ENCODE measurements at regions not wholly inside any gene's neighbourhood (a gene's known extent, or its start where the extent isn't known, plus 50 kb on each side); places are given as distances from the start of the nearest gene placed in this dataset.
"Not testable (repeated sequence)": the region's sequence is repeated elsewhere in the genome, so short reads cannot be mapped to it uniquely, and the experiment has no call there.

DNA sequence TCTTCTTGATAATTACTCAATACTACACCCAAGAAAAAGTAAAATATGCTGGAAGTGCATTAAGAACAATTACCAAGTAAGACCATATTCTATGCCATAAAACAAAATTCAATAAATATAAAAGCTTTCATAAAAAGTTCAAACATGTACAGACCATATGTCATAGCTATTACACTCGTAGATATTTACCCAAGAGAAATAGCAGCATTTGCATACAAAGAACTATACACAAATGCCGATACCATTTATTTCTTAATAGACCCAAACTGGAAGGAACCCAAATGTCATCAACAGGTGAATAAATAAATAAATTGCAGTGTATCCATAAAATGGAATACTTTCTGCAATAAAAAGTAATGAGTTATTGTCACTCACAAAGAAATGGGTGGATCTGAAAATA is 78.3 kb upstream of the SLC16A7 start:
- DNase-seq (ENCODE audit: low read depth) = no peak

DNA sequence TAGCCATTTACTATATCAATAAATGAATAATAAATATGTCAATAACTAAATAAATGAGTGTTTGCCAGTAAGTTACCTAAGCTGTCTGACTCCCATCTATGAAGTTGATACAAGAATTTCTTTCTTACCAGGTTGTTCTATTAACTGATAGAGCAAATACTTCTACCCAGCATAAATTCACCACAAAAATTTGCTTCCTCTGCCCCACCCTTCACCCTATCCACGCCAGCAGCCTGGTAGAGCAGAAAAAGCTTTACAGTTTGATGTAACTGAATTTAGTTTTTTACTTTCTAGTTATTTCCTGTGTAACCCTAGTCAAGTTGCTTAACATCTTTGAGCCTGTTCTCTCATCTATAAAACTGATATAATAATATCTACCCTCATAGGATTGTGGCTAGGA is 94.9 kb upstream of the SLC16A7 start:
- no peak for DNase-seq (ENCODE audit: low read depth)

DNA sequence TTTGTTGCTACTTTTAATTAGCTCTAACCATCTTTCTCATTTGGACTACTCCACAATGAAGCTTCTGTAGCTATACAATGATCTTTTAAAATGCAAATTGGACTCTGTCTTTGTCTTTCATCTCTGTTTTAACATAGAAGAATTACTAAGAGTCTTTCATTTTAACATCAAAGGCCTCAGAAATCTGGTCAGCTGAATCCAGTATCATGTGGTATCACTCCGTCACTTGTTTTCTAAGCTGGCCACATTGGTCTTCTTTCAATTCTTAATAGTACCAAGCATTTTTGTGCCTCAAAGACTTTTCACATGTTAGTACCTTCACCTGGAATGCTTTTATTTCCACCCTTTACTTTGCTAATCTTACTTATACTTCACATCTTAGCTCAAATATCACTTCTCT is 95.5 kb upstream of the SLC16A7 start:
- no peak for DNase-seq (ENCODE audit: low read depth)

DNA sequence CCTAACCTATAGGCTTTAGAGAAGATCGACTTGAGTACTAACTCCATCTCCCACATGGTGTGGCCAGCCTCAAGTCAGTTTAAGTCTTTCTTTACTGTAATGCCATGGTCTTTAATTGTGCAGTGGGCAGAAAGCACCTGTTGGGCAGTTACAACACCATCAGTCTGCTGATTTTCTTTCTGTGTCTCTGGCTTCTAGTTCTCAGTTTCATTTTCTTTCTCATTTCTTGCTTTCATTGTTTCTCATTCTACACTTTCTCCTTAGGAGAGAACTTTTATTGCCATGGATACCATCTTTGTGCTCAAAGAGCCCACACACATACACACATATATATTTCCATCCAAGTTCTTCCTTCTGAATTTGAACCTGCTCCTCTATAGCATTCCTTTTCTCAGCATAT is 96.1 kb upstream of the SLC16A7 start:
- DNase-seq (ENCODE audit: low read depth) = no peak

DNA sequence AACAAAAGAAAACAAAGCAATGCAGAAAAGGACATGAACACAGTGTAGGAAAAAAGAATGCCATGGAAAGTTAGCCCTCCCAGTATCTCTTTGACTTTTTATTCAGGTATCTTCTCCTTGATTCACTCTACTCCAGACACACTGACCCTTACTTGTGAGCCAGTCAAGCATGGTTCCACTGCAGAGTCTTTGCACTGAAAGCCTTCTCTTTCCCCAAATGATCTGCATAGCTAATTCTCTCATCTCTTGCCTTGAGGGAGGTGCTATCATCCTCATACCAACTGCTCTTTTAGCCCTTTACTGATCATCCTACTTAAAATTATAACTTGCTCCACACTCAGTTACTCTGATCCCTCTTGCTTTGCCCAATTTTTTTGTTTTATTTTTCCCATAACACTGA is 101.2 kb upstream of the SLC16A7 start:
- no peak for DNase-seq (ENCODE audit: low read depth)

DNA sequence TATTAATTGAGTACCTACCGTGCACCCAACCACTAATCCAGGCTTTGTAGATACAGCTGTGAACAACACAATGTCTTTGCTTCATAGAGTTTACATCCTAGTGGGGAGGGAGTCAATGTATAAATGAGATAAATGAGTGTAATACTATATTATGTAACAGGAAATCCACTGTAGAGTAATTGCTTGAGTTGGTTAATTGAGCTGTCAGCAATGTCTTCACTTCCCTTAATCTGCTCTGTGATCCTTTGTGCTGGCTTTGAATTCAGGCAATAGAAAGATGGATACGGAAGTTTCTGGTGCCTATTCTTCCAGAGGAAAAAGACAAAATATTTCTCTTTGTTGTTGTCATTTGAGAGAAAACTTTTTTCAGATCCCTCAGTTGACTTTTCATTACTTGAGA is 104.0 kb upstream of the SLC16A7 start:
- DNase-seq (ENCODE audit: low read depth) = no peak

DNA sequence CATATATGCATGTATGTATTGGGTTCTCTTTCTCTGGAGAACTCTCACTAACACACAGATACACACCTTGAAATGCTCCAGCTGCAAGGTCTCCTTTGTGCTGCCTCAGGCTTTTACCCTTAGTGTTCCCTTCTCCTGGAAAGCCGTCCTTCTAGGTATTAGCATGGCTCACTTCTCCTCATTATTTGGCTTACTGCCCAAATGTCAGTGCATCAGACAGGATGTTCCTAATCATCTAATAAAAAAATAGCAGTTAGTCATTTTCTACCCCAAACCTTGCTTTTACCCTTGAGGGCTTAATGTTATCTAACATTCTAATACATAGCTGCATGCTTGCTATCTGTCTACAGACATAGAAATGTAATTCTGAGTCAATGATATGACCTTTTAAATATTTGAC is 109.0 kb upstream of the SLC16A7 start:
- no peak for DNase-seq (ENCODE audit: low read depth)

DNA sequence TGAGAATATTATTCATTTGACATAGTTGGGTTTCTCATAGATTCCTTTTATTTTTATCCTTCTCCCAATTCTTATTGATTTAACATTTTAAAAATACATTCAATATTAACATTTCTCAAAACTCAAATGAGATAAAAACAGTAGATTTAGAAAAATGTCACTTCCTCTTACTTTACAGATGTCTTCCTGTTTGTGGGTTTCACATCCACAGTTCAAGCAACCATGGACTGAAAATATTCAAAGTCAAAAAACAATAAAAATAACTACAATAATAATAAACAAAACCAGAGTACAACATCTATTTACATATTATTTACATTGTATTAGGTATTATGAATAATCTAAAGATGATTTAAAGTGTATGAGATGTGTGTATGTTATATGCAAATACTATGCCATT is 111.3 kb upstream of the SLC16A7 start:
- no peak for DNase-seq (ENCODE audit: low read depth)

DNA sequence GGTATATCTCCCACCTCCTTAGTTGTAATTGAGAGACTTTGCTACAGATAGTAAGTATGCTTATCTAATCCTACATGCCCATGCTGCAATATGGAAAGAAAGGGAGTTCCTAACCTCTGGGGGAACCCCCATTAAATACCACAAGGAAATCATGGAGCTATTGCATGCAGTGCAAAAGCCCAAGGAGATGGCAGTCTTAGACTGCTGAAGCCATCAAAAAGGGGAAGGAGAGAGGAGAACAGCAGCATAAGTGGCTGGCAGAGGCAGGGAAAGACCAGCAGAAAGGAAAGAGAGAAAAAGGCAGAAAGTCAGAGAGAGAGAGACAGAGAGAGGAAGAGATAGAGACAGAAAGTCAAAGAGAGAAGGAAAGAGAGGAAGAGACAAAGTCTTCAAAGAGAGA is 121.6 kb upstream of the SLC16A7 start:
- DNase-seq (ENCODE audit: low read depth) = not testable (repeated sequence)

DNA sequence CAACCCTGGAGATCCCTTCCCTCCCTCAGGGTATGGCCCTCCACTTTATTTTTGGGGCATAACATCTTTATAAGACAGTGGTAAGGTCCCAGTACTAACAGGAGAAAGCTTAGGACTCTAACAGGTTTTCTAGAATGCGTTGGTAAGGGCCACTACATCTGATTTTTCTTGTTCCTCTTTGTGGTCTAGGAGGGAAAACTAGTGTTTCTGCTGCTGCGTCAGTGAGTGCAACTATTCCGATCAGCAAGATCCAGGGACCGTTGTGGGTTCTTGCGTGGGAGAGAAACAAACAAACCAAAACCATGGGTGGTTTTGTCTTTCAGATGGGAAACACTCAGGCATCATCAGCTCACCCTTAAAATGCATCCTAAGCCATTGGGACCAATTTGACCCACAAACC is 123.6 kb upstream of the SLC16A7 start:
- DNase-seq (ENCODE audit: low read depth) = no peak

DNA sequence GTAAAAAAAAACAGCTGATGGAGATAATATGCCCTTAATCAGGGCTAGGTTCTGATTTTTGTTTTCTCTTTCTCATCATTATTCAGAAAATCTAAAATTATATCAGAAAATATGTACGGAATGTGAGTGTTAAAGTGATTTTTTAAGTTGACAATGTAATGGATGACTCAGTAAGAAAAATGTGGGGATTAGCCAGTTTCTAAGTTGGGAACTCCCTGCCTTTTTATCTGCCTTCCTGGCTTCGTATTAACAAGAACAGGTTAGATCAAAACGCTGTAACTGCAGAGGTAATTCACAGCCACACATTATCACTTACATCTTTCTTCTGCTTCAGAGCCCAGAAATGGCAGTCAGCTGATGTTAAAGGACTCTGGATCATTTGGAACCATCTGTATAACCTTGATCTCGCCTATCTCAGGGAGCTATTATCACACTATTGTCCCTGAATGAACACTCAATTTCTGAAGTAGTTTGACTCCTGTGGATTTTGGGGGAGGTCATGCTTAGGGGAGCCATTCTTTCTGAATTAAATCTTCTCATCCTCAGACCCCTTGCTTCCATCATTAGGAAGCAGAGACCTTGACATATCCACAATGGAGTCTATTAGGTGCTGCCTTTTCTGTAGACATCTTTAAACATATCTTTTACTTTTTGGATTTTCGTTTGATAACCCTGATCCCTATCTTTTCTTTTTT is 135.7 kb upstream of the SLC16A7 start:
- DNase-seq (ENCODE audit: low read depth) = no peak

DNA sequence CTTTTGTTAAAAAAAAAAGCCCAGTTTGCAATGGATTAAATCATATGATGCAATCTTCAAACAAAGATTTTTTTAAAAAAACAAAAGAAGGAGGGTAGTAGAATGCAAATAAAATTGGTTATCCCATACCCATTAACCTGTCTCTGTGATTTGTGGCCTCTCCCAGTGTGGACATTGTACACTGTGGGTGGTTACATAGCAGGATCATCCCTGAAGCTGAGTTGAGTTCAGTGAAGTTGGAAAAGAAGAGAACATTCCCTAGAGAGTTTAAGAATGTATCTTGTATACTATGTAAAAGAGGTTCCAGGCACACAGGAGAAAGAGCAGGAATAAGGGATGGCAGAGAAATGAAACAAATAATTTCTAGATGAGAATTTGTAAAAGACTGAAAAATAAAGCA is 142.4 kb upstream of the SLC16A7 start:
- DNase-seq (ENCODE audit: low read depth) = no peak

DNA sequence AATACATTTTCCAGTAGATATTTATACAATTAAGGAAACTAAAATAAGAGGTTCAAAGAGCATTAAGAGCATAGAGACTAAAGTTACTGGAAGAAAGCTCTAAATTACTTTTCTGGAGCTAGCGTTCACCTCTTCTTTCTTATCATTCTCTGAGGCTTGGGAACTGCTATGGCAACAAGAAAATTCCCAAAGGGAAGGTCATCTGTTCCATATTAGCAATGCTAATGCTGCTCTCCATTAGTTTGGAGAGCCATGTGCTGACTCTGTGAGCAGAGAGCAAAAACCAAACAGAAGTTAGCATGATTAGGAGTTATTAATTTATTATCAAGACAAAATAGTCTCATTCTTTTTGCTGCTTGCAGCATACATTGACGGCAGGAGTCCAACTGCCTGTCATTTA is 143.1 kb upstream of the SLC16A7 start:
- peak; percentile 16 for DNase-seq (ENCODE audit: low read depth)

DNA sequence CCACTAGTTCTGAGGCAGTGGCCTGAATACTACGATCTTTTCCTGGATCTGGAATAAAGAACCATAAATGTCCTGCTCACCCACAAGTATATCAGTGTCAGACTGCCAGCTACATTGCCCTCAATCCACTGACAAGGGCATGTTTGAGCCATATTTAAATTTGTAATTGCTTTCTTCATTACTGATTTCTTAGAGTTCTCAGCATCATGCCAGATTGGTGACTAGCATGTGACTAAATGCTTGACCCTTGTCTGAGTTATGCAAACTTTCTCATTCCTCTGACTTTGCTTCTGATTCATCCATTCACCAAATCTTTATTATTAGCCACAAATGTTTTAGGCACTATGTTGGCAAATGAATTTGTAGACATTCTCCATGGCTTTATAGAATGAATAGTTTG is 143.6 kb upstream of the SLC16A7 start:
- DNase-seq (ENCODE audit: low read depth) = no peak

DNA sequence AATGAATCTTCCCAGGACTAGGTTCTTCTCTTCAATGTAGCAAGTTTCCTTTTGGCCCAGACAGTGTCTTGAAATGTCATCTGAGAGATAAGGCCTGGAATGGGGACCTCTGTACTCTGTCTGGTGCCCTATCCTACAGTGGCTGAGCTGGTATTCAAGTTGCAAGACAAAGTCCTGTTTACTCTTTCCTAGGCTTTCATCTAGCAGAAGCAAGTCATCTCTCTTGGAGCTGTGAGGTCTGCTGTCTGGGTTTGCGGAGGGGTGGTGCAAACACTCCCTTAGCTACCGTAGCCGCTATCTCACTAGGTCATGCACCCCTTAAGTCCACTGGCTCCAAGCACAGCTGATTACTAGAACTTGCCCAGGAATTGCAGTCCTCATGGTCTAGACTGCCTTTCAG is 149.7 kb upstream of the SLC16A7 start:
- no peak for DNase-seq (ENCODE audit: low read depth)

DNA sequence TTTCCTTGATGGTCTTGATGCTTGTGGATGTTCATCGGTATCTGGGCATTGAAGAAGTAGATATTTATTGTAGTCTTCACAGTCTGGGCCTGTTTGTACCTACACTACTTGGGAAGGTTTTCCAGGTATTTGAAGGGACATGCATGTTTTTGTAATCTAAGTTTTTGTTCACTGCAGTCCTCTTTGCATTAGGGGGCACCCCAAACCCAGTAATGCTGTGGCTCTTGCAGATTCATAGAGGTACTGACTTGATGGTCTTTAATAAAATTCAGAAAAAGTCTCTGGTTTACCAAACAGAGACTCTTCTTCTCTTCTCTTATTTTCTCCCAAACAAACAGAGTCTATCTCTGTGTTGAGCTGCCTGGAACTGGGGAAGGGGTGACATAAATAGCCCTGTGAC is 150.9 kb upstream of the SLC16A7 start:
- no peak for DNase-seq (ENCODE audit: low read depth)

DNA sequence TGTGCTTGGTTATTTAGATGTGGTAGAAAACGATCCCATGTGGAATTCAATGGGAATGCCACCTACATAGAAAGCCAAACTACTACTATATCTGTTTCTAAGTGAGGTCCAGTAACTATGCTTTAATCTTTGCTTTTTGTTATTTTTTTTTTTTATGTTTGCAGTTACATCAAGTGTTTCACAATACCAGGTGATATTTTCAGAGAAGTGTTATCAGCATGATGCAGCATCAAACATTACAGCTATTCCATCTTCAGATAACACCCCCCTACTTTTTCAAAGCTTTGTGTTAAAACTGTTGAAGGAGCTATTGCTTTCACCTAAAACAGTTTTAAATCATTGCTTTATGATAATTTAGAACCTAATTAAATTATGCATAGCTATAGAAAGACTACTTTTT is 163.8 kb upstream of the SLC16A7 start:
- no peak for DNase-seq (ENCODE audit: low read depth)

DNA sequence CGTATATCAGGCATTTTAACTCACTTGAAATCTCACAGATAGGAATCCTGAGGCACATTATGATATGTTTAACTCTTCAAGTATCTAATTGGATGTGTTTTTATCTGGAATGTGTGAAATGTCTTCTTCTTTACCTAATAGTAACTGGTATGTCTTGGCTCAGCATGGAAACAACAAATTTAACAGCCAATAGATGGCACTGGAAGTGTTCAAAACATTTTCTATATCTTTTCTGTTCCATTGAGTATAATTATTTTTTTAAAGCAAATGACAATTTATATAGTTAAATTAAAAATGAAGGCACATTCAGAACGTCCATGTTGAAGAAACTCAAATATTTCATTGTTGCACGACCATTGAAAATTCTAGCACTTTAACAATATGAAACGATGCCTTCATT is 164.6 kb upstream of the SLC16A7 start:
- DNase-seq (ENCODE audit: low read depth) = no peak

DNA sequence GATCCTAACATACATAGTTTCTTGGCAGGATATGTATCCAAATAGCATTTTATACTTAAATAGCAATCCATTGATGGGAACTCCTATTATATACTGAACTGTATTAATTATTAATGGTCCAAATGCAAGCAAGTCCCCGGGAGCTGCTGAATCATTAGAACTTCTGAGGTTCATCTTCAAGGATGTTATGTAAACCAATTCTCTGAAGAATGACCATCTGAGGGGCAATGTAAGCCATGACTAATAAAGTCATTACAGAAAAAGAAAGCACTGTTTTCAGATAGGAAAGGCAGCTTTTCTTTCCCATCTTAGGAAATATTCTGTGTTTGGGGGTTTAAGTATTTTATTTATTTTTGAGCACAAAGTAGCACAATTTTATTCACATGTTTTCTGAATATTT is 166.1 kb upstream of the SLC16A7 start:
- no peak for DNase-seq (ENCODE audit: low read depth)

DNA sequence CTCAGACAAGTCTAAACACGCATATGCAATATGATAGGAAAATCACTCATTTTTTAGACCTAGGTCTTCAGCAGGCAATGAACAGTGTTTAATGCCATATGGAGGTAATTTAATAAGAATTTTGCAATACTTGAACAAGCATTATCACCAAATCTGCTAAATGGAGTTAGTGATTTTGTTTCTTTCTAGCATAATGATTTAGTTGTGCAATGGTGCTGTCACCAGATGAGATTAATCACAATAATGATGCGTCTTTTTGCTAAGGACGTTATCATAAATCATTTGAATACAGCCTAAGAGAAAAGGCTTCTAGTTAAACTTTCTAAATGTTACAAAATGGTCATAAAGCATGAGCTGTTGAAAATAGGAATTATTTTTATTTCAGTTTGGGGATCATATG is 170.0 kb upstream of the SLC16A7 start:
- no peak for DNase-seq (ENCODE audit: low read depth)

DNA sequence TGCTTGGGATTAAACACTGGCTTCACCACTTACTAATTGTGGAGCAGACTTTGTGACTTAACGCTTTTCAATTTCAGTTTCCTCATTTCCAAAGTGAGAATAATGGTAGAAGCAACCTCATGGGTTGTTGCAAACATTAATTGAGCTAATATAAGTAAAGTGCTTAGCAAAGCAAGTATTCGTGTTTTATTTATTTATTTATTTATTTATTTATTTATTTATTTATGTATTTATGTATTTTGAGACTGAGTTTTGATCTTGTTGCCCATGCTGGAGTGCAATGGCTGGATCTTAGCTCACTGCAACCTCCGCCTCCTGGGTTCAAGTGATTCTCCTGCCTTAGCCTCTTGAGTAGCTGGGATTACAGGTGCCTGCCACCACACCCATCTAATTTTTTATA is 171.2 kb upstream of the SLC16A7 start:
- DNase-seq (ENCODE audit: low read depth) = not testable (repeated sequence)

DNA sequence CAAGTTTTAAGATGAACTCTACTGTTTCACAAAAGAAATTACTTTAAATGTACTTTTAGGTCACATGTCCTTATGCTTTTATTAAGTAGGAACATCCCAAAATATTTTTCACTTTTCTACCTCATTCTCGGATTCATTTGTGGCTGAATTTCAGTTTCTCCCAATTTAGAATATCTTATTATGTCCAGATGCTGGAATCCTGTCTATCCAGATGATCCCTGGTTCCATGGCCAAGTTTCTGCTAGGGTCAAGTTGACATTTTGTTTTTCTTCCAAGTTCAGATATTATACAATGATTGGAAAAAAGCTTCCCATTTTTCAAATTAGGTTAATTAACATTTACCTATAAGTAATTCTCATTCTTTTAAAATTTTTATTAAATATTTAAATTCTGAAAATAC is 181.8 kb upstream of the SLC16A7 start:
- no peak for DNase-seq (ENCODE audit: low read depth)

DNA sequence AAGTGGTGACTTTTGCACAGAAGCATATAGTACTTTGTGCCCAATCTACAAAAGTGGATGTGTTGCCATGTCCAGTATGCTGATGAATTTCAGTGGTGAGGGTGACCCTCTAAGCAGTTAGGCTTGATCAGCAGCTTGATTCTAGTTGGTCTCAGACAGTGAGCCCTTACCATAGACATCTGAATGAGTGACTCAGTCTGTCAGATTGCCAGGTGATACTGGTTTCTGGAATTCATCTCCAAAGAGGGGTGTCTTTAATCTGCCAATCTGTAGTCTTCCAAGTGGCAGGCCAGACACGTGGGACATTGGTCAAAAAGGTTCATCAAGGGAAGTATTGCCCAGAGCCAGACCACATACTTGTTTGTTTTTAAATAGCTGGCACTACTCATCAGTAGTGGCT is 187.4 kb upstream of the SLC16A7 start:
- DNase-seq (ENCODE audit: low read depth) = no peak

DNA sequence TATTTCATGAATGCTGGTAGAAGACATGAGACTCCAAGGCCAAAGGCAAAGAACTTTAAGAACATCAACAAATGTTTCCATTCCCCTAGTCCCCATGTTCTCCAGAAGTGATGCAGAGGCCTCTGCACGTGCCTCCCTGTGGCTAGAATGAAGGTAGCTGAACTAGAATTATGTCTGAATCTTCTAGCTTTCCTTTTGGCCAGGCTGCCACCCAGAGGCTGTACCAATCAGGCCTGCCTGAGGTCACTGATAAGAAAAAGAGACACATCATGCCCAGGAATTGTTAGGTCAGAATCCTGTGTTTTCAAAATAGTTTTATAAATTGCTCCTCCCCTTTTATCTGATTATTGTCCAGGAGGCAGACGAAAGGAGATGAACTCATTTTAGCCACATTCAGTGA is 188.0 kb upstream of the SLC16A7 start:
- DNase-seq (ENCODE audit: low read depth) = no peak

DNA sequence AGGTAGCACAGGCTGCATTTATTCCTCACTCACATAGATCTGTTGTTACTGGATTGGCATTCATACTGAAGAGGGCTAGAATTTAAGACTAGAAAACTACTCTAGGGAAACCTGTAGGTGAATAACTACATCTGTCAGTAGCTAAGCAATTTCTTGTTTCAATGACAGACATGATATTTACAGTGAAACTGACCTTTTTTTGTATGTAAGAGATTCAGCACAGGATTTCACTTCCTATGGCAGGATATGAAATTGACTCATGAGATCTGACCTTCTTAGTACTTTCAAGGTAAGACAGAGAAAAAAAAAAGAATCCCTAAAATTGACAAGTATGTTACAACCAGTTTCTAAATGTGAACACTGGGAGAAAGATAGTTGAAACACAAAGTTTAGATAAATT is 189.8 kb upstream of the SLC16A7 start:
- DNase-seq (ENCODE audit: low read depth) = no peak
